Panc1 (cell line): ENCODE measurements at regions not wholly inside any gene's neighbourhood (a gene's known extent, or its start where the extent isn't known, plus 50 kb on each side); places are given as distances from the start of the nearest gene placed in this dataset.

ENCODE experiments used
- ATAC-seq: fragments of 200-7000 bp; cut with Tn5 transposase; 2 replicates; pipeline ENCODE4 v1.9.1; 2020; ENCODE audit warnings: mild to moderate bottlenecking, moderate library complexity
- BruUV-seq: library from RNA; stranded (reverse); fragments of 400-500 nt; replicated peaks from 2 replicates; lab custom pipeline; 2021; lab: Mats Ljungman, UMichigan
- CTCF ChIA-PET: fragments of 300-600 bp; sonication (Branson Sonifier 250); formaldehyde crosslinking; loops from one replicate; lab custom pipeline; 2022; ENCODE audit warnings: antibody characterized with exemption; lab: Charles Lee
- POLR2A ChIA-PET: fragments of 300-600 bp; sonication (Branson Sonifier 250); formaldehyde crosslinking; loops from one replicate; lab custom pipeline; 2022; ENCODE audit warnings: antibody characterized with exemption; lab: Charles Lee
- DNase-seq: peaks from one replicate; pipeline ENCODE4 v3.0.0-alpha.2; 2010; ENCODE audit warnings: low read depth, low spot score
- H3K27ac ChIP-seq: 2 replicates; pipeline ENCODE4 v1.5.1; 2011; ENCODE audit warnings: mild to moderate bottlenecking, low read length, inconsistent platforms
- H3K27me3 ChIP-seq: fragments of 200-500 bp; sonication (Bioruptor generic); 2 replicates; pipeline ENCODE4 v1.6.0; 2014; ENCODE audit warnings: low read length, inconsistent platforms; ENCODE audit not compliant: control insufficient read depth, insufficient read depth
- H3K36me3 ChIP-seq: fragments of 200-500 bp; sonication (Bioruptor generic); 2 replicates; pipeline ENCODE4 v1.5.1; 2014; ENCODE audit warnings: inconsistent platforms, mild to moderate bottlenecking, low read length, moderate library complexity; ENCODE audit not compliant: control insufficient read depth, insufficient read depth
- H3K4me1 ChIP-seq: 2 replicates; pipeline ENCODE4 v1.5.1; 2011; ENCODE audit warnings: inconsistent platforms, mild to moderate bottlenecking, low read length, moderate library complexity; ENCODE audit not compliant: control insufficient read depth, insufficient read depth
- H3K4me3 ChIP-seq, 2 experiments: 2 replicates each; pipeline ENCODE4 v1.5.1; 2011 to 2012; ENCODE audit warnings: low read depth in 2 of 2, low read length in 2 of 2, mild to moderate bottlenecking in 2 of 2, inconsistent platforms in 1 of 2, moderate library complexity in 1 of 2
- H3K9me3 ChIP-seq: fragments of 200-500 bp; sonication (Bioruptor generic); 2 replicates; pipeline ENCODE4 v1.5.1; 2014; ENCODE audit warnings: low read depth, mild to moderate bottlenecking, inconsistent platforms, low read length, moderate library complexity; ENCODE audit not compliant: control insufficient read depth, insufficient read depth
- POLR2AphosphoS5 ChIP-seq: IDR thresholded peaks from 2 replicates; pipeline ENCODE4 v1.6.1; 2012; ENCODE audit warnings: mild to moderate bottlenecking, low read depth, low read length, moderate library complexity
- SIN3A ChIP-seq: IDR thresholded peaks from 2 replicates; pipeline ENCODE4 v1.6.1; 2012; ENCODE audit warnings: low read depth, mild to moderate bottlenecking, low read length, moderate library complexity, borderline replicate concordance; ENCODE audit not compliant: insufficient read depth
- TCF7L2 ChIP-seq: IDR thresholded peaks from 2 replicates; pipeline ENCODE4 v1.6.1; 2011; ENCODE audit warnings: mild to moderate bottlenecking, low read depth, low read length, inconsistent platforms
- in situ Hi-C: cut with HindIII; loops from 2 replicates; pipeline ENCODE4 v1.10.0; 2016; ENCODE audit warnings: low sequenced_read_pairs, low pct_unique_long_range_greater_than_20kb
- intact Hi-C: fragments of 100-400 bp; cut with micrococcal nuclease; formaldehyde crosslinking; loops from one replicate; pipeline ENCODE4 v1.10.0; 2022; ENCODE audit not compliant: unreplicated experiment
- TF ChIP-seq, protein P1 (sequence below), 2 experiments: IDR thresholded peaks; 2 replicates each; pipeline ENCODE4 v1.6.1; 2011 to 2012; ENCODE audit warnings: low read depth in 2 of 2, control low read depth in 1 of 2, low read length in 1 of 2, mild to moderate bottlenecking in 1 of 2, moderate library complexity in 1 of 2; ENCODE audit not compliant: insufficient read depth in 1 of 2
- TF ChIP-seq, protein P2 (sequence below): fragments of 450-650 bp; IDR thresholded peaks from 2 replicates; pipeline ENCODE4 v1.5.1; 2017; ENCODE audit warnings: mild to moderate bottlenecking

DNA sequence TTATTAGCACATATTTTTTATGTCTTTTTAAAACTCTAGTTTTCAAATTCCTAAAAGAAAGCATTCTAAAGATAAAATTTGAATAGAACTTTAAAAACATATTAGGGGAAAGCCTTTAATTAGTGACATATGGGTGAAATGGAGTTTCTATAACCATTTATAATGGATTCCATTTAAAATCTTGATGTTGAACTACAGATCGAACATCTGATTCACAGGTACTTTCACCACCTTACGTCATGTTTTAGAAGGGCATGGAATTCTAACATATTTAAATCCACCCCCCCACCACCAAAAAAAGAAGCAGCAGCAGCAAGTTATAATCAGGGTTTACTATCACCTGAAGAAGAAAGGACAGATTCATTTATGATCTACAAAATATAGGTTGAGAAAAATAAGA is 298.4 kb downstream of the SMOC2 start:
- Histone ChIP-seq H3K27me3 (no peaks in the 10 kb centered on the region), H3K9me3 (peaks cover 13% of the 10 kb centered on the region; the same call in 1 of the 2 replicates), H3K4me1 (no peaks in the 10 kb centered on the region), H3K27ac (no peak overlapping the region), H3K4me3 (no peak overlapping the region), H3K36me3 (no peaks in the 10 kb centered on the region)
- in situ Hi-C loops = no loop called here
- DNase-seq (no peak), ATAC-seq (no peak)
- ChIA-PET POLR2A (no interaction called here), CTCF (no interaction called here)
- intact Hi-C loops = no loop called here
- TF ChIP-seq, protein P1, sequence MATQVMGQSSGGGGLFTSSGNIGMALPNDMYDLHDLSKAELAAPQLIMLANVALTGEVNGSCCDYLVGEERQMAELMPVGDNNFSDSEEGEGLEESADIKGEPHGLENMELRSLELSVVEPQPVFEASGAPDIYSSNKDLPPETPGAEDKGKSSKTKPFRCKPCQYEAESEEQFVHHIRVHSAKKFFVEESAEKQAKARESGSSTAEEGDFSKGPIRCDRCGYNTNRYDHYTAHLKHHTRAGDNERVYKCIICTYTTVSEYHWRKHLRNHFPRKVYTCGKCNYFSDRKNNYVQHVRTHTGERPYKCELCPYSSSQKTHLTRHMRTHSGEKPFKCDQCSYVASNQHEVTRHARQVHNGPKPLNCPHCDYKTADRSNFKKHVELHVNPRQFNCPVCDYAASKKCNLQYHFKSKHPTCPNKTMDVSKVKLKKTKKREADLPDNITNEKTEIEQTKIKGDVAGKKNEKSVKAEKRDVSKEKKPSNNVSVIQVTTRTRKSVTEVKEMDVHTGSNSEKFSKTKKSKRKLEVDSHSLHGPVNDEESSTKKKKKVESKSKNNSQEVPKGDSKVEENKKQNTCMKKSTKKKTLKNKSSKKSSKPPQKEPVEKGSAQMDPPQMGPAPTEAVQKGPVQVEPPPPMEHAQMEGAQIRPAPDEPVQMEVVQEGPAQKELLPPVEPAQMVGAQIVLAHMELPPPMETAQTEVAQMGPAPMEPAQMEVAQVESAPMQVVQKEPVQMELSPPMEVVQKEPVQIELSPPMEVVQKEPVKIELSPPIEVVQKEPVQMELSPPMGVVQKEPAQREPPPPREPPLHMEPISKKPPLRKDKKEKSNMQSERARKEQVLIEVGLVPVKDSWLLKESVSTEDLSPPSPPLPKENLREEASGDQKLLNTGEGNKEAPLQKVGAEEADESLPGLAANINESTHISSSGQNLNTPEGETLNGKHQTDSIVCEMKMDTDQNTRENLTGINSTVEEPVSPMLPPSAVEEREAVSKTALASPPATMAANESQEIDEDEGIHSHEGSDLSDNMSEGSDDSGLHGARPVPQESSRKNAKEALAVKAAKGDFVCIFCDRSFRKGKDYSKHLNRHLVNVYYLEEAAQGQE (IDR thresholded peaks at IDR 0.05; ENCODE audit: insufficient read depth in 1 of 2, low read depth in 2 of 2, low read length in 1 of 2) = no peak
- no peak for TF ChIP-seq POLR2AphosphoS5
- TF ChIP-seq, protein P2, sequence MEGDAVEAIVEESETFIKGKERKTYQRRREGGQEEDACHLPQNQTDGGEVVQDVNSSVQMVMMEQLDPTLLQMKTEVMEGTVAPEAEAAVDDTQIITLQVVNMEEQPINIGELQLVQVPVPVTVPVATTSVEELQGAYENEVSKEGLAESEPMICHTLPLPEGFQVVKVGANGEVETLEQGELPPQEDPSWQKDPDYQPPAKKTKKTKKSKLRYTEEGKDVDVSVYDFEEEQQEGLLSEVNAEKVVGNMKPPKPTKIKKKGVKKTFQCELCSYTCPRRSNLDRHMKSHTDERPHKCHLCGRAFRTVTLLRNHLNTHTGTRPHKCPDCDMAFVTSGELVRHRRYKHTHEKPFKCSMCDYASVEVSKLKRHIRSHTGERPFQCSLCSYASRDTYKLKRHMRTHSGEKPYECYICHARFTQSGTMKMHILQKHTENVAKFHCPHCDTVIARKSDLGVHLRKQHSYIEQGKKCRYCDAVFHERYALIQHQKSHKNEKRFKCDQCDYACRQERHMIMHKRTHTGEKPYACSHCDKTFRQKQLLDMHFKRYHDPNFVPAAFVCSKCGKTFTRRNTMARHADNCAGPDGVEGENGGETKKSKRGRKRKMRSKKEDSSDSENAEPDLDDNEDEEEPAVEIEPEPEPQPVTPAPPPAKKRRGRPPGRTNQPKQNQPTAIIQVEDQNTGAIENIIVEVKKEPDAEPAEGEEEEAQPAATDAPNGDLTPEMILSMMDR = no peak
- TF ChIP-seq SIN3A = no peak
- TF ChIP-seq TCF7L2 = no peak
- BruUV-seq = no TSS peak

DNA sequence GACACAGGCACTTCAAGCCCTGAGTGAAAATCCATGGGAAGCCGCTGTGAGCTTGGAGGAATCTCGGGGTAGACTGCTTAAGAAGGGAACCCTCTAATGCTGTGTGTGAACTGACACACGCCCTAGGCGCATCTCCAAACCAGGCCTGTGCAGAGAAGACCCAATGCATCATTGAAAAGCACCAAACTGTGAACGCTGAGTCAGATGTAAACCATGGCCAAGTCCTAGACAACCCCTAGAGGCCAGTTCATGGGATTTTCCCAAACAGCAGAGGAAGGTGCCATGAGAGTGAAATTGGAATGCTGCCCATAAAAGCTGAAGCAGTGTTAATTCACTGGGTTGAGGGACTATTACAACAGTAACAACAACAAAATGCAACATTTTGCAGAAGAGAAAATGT is 296.5 kb downstream of the SMOC2 start:
- ATAC-seq (peak; percentile 63; the same call in 1 of the 2 replicates), DNase-seq (no peak)
- POLR2A ChIA-PET = no interaction called here
- no peak overlapping the region for H3K27ac ChIP-seq
- in situ Hi-C loops (no loop called here), intact Hi-C loops (no loop called here)
- TF ChIP-seq, protein P1 (IDR thresholded peaks at IDR 0.05; ENCODE audit: insufficient read depth in 1 of 2, low read depth in 2 of 2, low read length in 1 of 2) = no peak
- TF ChIP-seq SIN3A = no peak
- TF ChIP-seq, protein P2 = peak; percentile 11; the same call in 1 of the 2 replicates
- H3K4me3 ChIP-seq = no peak overlapping the region
- H3K36me3 ChIP-seq = no peaks in the 10 kb centered on the region
- CTCF ChIA-PET = interaction anchor here (0.5 kb wide), 1 partner anchor 580 kb away, joined by 3 read pairs; no protein-coding TSS in a partner anchor
- peaks cover 13% of the 10 kb centered on the region; the same call in 1 of the 2 replicates for H3K9me3 ChIP-seq
- no peaks in the 10 kb centered on the region; the same call in 1 of the 2 replicates for H3K27me3 ChIP-seq
- no TSS peak for BruUV-seq
- H3K4me1 ChIP-seq = no peaks in the 10 kb centered on the region
